IPS DF 6.9 (cell line): ENCODE measurements at regions not wholly inside any gene's neighbourhood (a gene's known extent, or its start where the extent isn't known, plus 50 kb on each side); places are given as distances from the start of the nearest gene placed in this dataset.

Source experiments
- DNase-seq: peaks from one replicate; pipeline ENCODE4 v3.0.0-alpha.2; 2013; ENCODE audit warnings: low read depth, low spot score
- H3K27ac ChIP-seq: one replicate; pipeline ENCODE4 v1.5.1; 2013; ENCODE audit warnings: low read length, control low read depth
- H3K27me3 ChIP-seq: 2 replicates; pipeline ENCODE4 v1.6.1; 2013; ENCODE audit warnings: mild to moderate bottlenecking, low read length; ENCODE audit not compliant: control insufficient read depth, insufficient read depth
- H3K36me3 ChIP-seq: 2 replicates; pipeline ENCODE4 v1.6.1; 2013; ENCODE audit warnings: low read length; ENCODE audit not compliant: control insufficient read depth, insufficient read depth
- H3K4me1 ChIP-seq: 2 replicates; pipeline ENCODE4 v1.6.1; 2013; ENCODE audit warnings: low read length; ENCODE audit not compliant: control insufficient read depth, insufficient read depth
- H3K4me3 ChIP-seq: 2 replicates; pipeline ENCODE4 v1.5.1; 2013; ENCODE audit warnings: mild to moderate bottlenecking, low read length
- H3K9me3 ChIP-seq: 2 replicates; pipeline ENCODE4 v1.6.1; 2013; ENCODE audit warnings: low read length, inconsistent platforms; ENCODE audit not compliant: control insufficient read depth, insufficient read depth
- WGBS: extraction: QIAGEN DNeasy Blood & Tissue Kit; methylation state at CpG from one replicate; pipeline ENCODE4 v1.1.7; 2013; ENCODE audit warnings: mixed read lengths, missing lambda C conversion rate; ENCODE audit not compliant: insufficient read length, insufficient coverage; 5-methylcytosine and 5-hydroxymethylcytosine counted together

DNA sequence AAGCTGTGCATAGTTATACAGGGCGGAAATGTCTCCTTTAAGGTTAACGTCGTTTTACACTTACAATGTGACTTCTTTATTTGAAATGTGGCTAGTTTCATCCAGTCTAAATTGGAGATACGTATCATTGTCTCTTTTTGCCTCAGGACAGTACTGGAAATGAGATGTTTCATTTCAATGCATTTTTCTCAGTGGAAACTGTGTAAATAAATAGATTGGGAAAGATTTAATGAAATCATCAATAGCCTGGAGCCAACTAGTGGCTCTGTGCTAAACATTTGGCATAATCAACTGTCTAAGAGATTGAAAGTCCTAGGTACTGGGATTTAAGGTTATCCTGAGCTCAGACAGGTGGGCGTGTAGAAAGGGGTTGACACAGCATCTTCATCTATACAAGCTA lies 691.5 kb upstream of the CCDC54 start:
- no peak for DNase-seq
- Histone ChIP-seq H3K4me3 (no peak overlapping the region), H3K9me3 (no peaks in the 10 kb centered on the region), H3K27ac (no peak overlapping the region), H3K4me1 (no peaks in the 10 kb centered on the region), H3K27me3 (no peaks in the 10 kb centered on the region), H3K36me3 (no peaks in the 10 kb centered on the region)
- WGBS = no CpG with 5 or more reads among the region's 5 CpGs

DNA sequence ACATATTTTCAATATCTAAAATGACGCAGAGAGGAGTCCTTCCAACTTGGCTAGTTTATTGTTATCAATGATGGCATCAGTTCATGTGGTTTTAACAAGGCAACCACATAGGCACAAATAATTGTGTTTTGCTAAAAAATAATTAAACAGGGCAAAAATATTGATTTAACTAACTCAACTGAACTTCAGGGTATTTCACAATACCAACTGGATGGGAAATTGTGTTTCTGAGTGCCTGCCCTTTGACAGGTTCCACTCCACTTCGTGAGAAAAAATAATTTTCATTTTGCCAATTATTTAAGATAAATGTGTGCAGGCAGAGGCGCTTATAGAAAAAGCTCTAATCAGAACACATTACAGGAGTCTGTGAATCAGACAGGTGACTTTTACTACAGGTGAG lies 689.3 kb upstream of the CCDC54 start:
- DNase-seq = no peak
- no peak overlapping the region for H3K4me3 ChIP-seq
- no CpG with 5 or more reads among the region's 3 CpGs for WGBS
- H3K27ac ChIP-seq = no peak overlapping the region
- H3K9me3 ChIP-seq = no peaks in the 10 kb centered on the region
- H3K27me3 ChIP-seq = no peaks in the 10 kb centered on the region
- H3K36me3 ChIP-seq = no peaks in the 10 kb centered on the region
- no peaks in the 10 kb centered on the region for H3K4me1 ChIP-seq

- no peak for DNase-seq
- no peak overlapping the region for H3K4me3 ChIP-seq
- no CpG with 5 or more reads among the region's 2 CpGs for WGBS
Measured at GRCh38 chr3:106688464-106688863, 688.8 kb upstream of the CCDC54 start.

DNA sequence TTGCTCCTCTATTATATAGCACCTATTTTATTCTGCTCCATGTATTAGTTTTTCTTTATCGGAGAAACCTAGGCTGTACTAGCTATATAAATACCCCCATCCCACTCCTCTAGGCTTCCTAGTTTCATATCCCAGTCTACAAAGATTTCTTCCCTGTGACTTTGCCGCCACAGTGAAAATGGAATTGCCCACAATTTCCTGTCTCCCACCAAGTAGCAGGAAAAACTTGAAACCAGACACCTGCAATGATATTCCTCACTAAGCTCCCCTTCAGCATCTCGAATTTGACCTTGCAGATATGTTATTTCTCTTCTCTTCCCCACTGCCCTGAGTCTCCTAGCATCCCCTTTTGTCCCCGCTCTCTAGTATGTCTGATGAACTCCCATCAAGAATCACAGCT lies 685.8 kb upstream of the CCDC54 start:
- Histone ChIP-seq H3K36me3 (no peaks in the 10 kb centered on the region), H3K27me3 (no peaks in the 10 kb centered on the region), H3K4me3 (no peak overlapping the region), H3K4me1 (no peaks in the 10 kb centered on the region), H3K9me3 (no peaks in the 10 kb centered on the region), H3K27ac (no peak overlapping the region)
- DNase-seq = no peak
- no CpG with 5 or more reads among the region's 4 CpGs for WGBS

More at GRCh38 chr3:106688464-106688863, 688.8 kb upstream of the CCDC54 start:
- Histone ChIP-seq H3K36me3 (no peaks in the 10 kb centered on the region), H3K27ac (no peak overlapping the region), H3K4me1 (no peaks in the 10 kb centered on the region), H3K9me3 (no peaks in the 10 kb centered on the region), H3K27me3 (no peaks in the 10 kb centered on the region)

- no peak overlapping the region for H3K4me3 ChIP-seq
- H3K4me1 ChIP-seq = no peaks in the 10 kb centered on the region
- H3K9me3 ChIP-seq = no peaks in the 10 kb centered on the region
- DNase-seq = no peak
- no peaks in the 10 kb centered on the region for H3K36me3 ChIP-seq
- no CpG with 5 or more reads among the region's 3 CpGs for WGBS
- H3K27ac ChIP-seq = no peak overlapping the region
- H3K27me3 ChIP-seq = no peaks in the 10 kb centered on the region
Measured at GRCh38 chr3:106692624-106693023, 684.6 kb upstream of the CCDC54 start.

DNA sequence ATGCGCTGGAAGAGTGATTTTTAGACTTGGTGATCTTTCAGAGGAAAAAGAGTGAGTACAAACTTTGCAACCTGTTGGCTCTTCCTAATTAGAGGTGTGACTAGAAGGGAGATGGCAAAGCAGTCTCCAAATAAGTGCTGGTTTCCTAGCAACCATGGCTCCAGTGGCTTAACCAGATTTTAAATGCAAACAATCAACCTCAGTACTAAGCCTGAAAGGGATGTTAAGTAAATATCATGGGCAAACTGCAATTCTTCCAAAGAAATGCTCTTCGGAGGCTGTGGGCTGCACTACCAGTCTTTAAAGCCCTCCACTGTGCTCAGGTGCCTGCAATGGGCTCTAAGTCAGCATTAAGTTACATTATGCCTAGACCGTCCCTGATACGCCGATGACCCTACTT lies 678.1 kb upstream of the CCDC54 start:
- DNase-seq = no peak
- no peak overlapping the region for H3K4me3 ChIP-seq
- WGBS = no CpG with 5 or more reads among the region's 5 CpGs
- H3K36me3 ChIP-seq = no peaks in the 10 kb centered on the region
- H3K9me3 ChIP-seq = no peaks in the 10 kb centered on the region
- no peaks in the 10 kb centered on the region for H3K27me3 ChIP-seq
- H3K27ac ChIP-seq = no peak overlapping the region
- H3K4me1 ChIP-seq = peaks cover 2% of the 10 kb centered on the region; the same call in 1 of the 2 replicates

DNA sequence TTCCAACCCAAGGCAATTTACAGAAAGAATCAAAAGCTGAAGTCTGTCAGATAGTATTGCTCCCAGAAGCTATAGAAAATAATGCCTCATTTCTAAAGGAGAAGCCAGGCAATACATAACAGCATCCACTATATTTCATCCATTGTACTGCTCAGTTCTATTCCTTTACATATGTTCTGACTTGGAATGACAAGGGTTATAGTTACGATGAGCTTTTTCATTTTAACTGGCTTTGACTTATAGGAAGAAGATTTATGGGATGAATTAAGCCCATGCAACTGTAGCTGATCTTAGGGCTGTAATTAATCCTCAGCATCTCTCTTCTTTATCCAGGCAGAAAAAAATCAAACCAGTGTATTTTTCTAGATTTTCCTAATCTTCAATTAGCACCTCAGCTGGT lies 676.3 kb upstream of the CCDC54 start:
- no CpG with 5 or more reads among the region's 1 CpG for WGBS
- no peaks in the 10 kb centered on the region for H3K36me3 ChIP-seq

DNA sequence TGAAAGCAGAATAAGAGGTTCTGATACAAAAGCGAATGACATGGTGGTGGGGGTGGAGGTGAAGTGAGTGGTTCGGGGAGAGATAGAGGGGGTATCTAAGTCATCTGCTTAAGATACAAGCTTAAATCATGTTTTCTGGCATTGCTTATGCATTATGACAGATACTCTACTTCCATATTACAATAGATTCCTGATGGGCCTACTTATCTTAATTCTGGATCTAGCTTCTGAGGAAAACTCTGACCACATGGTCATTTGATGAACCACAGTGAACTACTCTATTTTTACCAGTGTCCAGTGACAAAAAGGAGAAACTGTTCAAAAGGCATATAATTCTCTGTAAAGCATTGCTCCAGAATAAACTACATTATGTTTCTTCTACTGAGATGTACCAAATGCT lies 673.7 kb upstream of the CCDC54 start:
- Histone ChIP-seq H3K4me3 (no peak overlapping the region), H3K27ac (no peak overlapping the region), H3K4me1 (peaks cover 2% of the 10 kb centered on the region; the same call in 1 of the 2 replicates), H3K27me3 (no peaks in the 10 kb centered on the region), H3K36me3 (no peaks in the 10 kb centered on the region), H3K9me3 (no peaks in the 10 kb centered on the region)
- DNase-seq = no peak
- WGBS = no CpG with 5 or more reads among the region's 2 CpGs

More for the DNA sequence above, 676.3 kb upstream of the CCDC54 start:
- Histone ChIP-seq H3K27me3 (no peaks in the 10 kb centered on the region), H3K4me3 (no peak overlapping the region), H3K27ac (no peak overlapping the region), H3K9me3 (no peaks in the 10 kb centered on the region), H3K4me1 (peaks cover 2% of the 10 kb centered on the region; the same call in 1 of the 2 replicates)
- no peak for DNase-seq

GRCh38 chr3:106707347-106707746 lies 669.9 kb upstream of the CCDC54 start:
- Histone ChIP-seq H3K27me3 (no peaks in the 10 kb centered on the region), H3K4me3 (no peak overlapping the region), H3K9me3 (no peaks in the 10 kb centered on the region), H3K36me3 (no peaks in the 10 kb centered on the region), H3K4me1 (no peaks in the 10 kb centered on the region), H3K27ac (no peak overlapping the region)
- DNase-seq = no peak
- WGBS = no CpG with 5 or more reads among the region's 1 CpG

- no peak for DNase-seq
- H3K27ac ChIP-seq = no peak overlapping the region
- H3K36me3 ChIP-seq = no peaks in the 10 kb centered on the region
- H3K4me1 ChIP-seq = no peaks in the 10 kb centered on the region
- no peak overlapping the region for H3K4me3 ChIP-seq
- WGBS = no CpG with 5 or more reads among the region's 3 CpGs
- no peaks in the 10 kb centered on the region for H3K9me3 ChIP-seq
- H3K27me3 ChIP-seq = no peaks in the 10 kb centered on the region
Measured at GRCh38 chr3:106710596-106710995, 666.6 kb upstream of the CCDC54 start.

DNA sequence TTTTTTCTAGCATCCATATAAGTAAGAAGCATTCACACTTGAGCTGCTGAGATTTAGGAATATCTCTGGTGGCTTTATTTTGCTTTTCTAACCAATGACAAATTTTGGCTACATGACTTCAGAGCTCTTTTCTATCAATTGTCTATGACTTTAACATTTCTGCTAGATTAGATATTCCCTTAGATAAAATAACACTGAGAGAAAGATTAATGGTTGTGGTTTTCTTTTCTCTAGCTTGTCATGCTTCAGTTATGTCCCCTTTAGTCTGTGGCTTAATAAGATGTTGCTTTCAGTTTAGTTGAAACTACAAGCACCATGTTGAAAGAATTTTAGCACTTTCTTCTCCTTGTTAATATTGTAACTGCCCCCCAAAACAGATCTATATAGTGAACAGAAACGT lies 665.6 kb upstream of the CCDC54 start:
- H3K27ac ChIP-seq = no peak overlapping the region
- H3K27me3 ChIP-seq = no peaks in the 10 kb centered on the region
- DNase-seq = no peak
- H3K36me3 ChIP-seq = no peaks in the 10 kb centered on the region
- H3K4me3 ChIP-seq = no peak overlapping the region
- WGBS = no CpG with 5 or more reads among the region's 1 CpG
- H3K9me3 ChIP-seq = no peaks in the 10 kb centered on the region
- H3K4me1 ChIP-seq = no peaks in the 10 kb centered on the region
